Mesendoderm (in vitro differentiated cells): ENCODE measurements at regions not wholly inside any gene's neighbourhood (a gene's known extent, or its start where the extent isn't known, plus 50 kb on each side); places are given as distances from the start of the nearest gene placed in this dataset.

ENCODE experiments used
- DNase-seq: peaks from one replicate; pipeline ENCODE4 v3.0.0; 2013
- H2AK5ac ChIP-seq: 2 replicates; pipeline ENCODE4 v1.6.1; 2013; ENCODE audit warnings: low read length, inconsistent platforms
- H2BK120ac ChIP-seq: 2 replicates; pipeline ENCODE4 v1.6.1; 2013; ENCODE audit warnings: low read depth, mild to moderate bottlenecking, low read length, moderate library complexity, mixed read lengths
- H2BK15ac ChIP-seq: replicated peaks from 2 replicates; pipeline ENCODE4 v1.6.1; 2013; ENCODE audit warnings: low read depth, mild to moderate bottlenecking, moderate library complexity
- H2BK5ac ChIP-seq: 2 replicates; pipeline ENCODE4 v1.6.1; 2013; ENCODE audit warnings: low read length, inconsistent platforms
- H3K18ac ChIP-seq: 2 replicates; pipeline ENCODE4 v1.6.1; 2013; ENCODE audit warnings: mild to moderate bottlenecking, low read length, mixed read lengths
- H3K23ac ChIP-seq: one replicate; pipeline ENCODE4 v1.6.1; 2013; ENCODE audit warnings: low read length
- H3K27ac ChIP-seq: 2 replicates; pipeline ENCODE4 v1.5.1; 2013; ENCODE audit warnings: low read depth, mild to moderate bottlenecking, inconsistent platforms, low read length, moderate library complexity
- H3K27me3 ChIP-seq: 2 replicates; pipeline ENCODE4 v1.6.1; 2013; ENCODE audit warnings: low read length, control low read depth, mild to moderate bottlenecking, inconsistent platforms; ENCODE audit not compliant: insufficient read depth, poor library complexity
- H3K36me3 ChIP-seq: 2 replicates; pipeline ENCODE4 v1.6.1; 2013; ENCODE audit warnings: low read length, inconsistent platforms; ENCODE audit not compliant: control insufficient read depth, insufficient read depth
- H3K4ac ChIP-seq: one replicate; pipeline ENCODE4 v1.6.1; 2013; ENCODE audit warnings: low read depth, mild to moderate bottlenecking, low read length, moderate library complexity
- H3K4me1 ChIP-seq: 2 replicates; pipeline ENCODE4 v1.6.1; 2013; ENCODE audit warnings: low read depth, low read length, inconsistent platforms; ENCODE audit not compliant: control insufficient read depth
- H3K4me2 ChIP-seq: 2 replicates; pipeline ENCODE4 v1.6.1; 2013; ENCODE audit warnings: low read length
- H3K4me3 ChIP-seq: 2 replicates; pipeline ENCODE4 v1.5.1; 2013; ENCODE audit warnings: mild to moderate bottlenecking, low read length
- H3K56ac ChIP-seq: one replicate; pipeline ENCODE4 v1.6.1; 2013; ENCODE audit warnings: low read length
- H3K79me1 ChIP-seq: 2 replicates; pipeline ENCODE4 v1.6.1; 2013; ENCODE audit warnings: low read length, inconsistent platforms
- H3K79me2 ChIP-seq: 2 replicates; pipeline ENCODE4 v1.6.1; 2013; ENCODE audit warnings: mild to moderate bottlenecking, low read length; ENCODE audit not compliant: control insufficient read depth, insufficient read depth
- H3K9ac ChIP-seq: 2 replicates; pipeline ENCODE4 v1.6.1; 2013; ENCODE audit warnings: low read length, inconsistent platforms
- H4K5ac ChIP-seq: one replicate; pipeline ENCODE4 v1.6.1; 2013; ENCODE audit warnings: low read length
- H4K8ac ChIP-seq: one replicate; pipeline ENCODE4 v1.6.1; 2013; ENCODE audit warnings: low read depth, mild to moderate bottlenecking, control low read depth, low read length, moderate library complexity
- WGBS: extraction: QIAGEN DNeasy Blood & Tissue Kit; methylation state at CpG from one replicate; pipeline ENCODE4 v1.1.7; 2013; ENCODE audit warnings: low lambda C conversion rate, missing lambda C conversion rate; ENCODE audit not compliant: insufficient coverage; ENCODE audit errors: extremely low coverage; 5-methylcytosine and 5-hydroxymethylcytosine counted together

- no peak overlapping the region for H2AK5ac ChIP-seq
- H4K8ac ChIP-seq: no peak overlapping the region
- DNase-seq: no peak
- no peak overlapping the region for H3K27ac ChIP-seq
- H3K4me2 ChIP-seq: no peak overlapping the region
- H3K4me3 ChIP-seq: no peak overlapping the region
- H2BK15ac ChIP-seq: no peak overlapping the region
- H2BK5ac ChIP-seq: no peak overlapping the region
- no peaks in the 10 kb centered on the region for H3K79me1 ChIP-seq
- H3K79me2 ChIP-seq: no peaks in the 10 kb centered on the region
- no peak overlapping the region for H3K4ac ChIP-seq
- no peak overlapping the region for H3K9ac ChIP-seq
- H3K36me3 ChIP-seq: no peaks in the 10 kb centered on the region
- no peak overlapping the region for H3K23ac ChIP-seq
- no CpG with 5 or more reads among the region's 10 CpGs for WGBS
- H2BK120ac ChIP-seq: no peak overlapping the region
- no peak overlapping the region for H4K5ac ChIP-seq
- no peak overlapping the region for H3K18ac ChIP-seq
- no peak overlapping the region for H3K56ac ChIP-seq
- H3K4me1 ChIP-seq: no peaks in the 10 kb centered on the region
- no peaks in the 10 kb centered on the region for H3K27me3 ChIP-seq
These were observed 240.8 kb upstream of the PWP1 start for GRCh38 chr12:107444771-107445170.

DNA sequence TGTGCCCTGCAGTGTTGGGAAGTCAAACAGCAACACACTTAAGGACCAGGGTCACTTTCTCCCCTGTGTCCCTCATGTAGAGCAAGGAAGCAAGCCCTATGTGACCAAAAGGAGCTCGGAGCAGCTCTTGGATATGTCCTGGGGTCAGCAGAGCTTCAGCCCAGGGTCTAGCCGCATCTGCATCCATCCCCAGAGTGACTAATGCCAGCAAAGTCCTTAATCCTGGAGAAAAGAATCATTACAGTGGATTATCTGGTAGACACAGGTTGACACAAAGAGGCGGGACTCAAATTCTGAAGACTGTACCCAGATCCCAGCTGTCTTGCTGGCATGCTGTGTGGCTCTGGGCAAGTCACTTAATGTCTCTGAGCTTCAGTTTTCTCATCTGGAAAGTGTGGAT lies 239.1 kb upstream of the PWP1 start:
- Histone ChIP-seq H2BK120ac (no peak overlapping the region), H2AK5ac (no peak overlapping the region), H3K4me3 (no peak overlapping the region), H4K8ac (no peak overlapping the region), H3K9ac (no peak overlapping the region), H3K27me3 (no peaks in the 10 kb centered on the region), H3K79me1 (no peaks in the 10 kb centered on the region), H3K56ac (no peak overlapping the region), H3K36me3 (no peaks in the 10 kb centered on the region), H3K4ac (no peak overlapping the region), H3K79me2 (no peaks in the 10 kb centered on the region), H2BK5ac (no peak overlapping the region), H3K18ac (no peak overlapping the region), H3K27ac (no peak overlapping the region), H4K5ac (no peak overlapping the region), H3K4me1 (peaks cover 2% of the 10 kb centered on the region), H2BK15ac (no peak overlapping the region), H3K4me2 (no peak overlapping the region), H3K23ac (no peak overlapping the region)
- DNase-seq: no peak
- WGBS: no CpG with 5 or more reads among the region's 3 CpGs

- Histone ChIP-seq H2BK120ac (no peak overlapping the region), H2BK15ac (no peak overlapping the region), H4K5ac (no peak overlapping the region), H3K27ac (no peak overlapping the region), H3K27me3 (no peaks in the 10 kb centered on the region), H3K4ac (no peak overlapping the region), H3K79me2 (no peaks in the 10 kb centered on the region), H2BK5ac (no peak overlapping the region), H3K36me3 (no peaks in the 10 kb centered on the region), H3K4me1 (peaks cover 2% of the 10 kb centered on the region), H4K8ac (no peak overlapping the region), H2AK5ac (no peak overlapping the region), H3K79me1 (no peaks in the 10 kb centered on the region), H3K56ac (no peak overlapping the region), H3K4me3 (no peak overlapping the region), H3K4me2 (no peak overlapping the region), H3K23ac (no peak overlapping the region), H3K9ac (no peak overlapping the region), H3K18ac (no peak overlapping the region)
- no peak for DNase-seq
- whole genome bisulfite sequencing: no CpG with 5 or more reads among the region's 5 CpGs
These were observed 238.3 kb upstream of the PWP1 start for GRCh38 chr12:107447336-107447735.

GRCh38 chr12:107448198-107448597 lies 237.4 kb upstream of the PWP1 start:
- Histone ChIP-seq H4K8ac (no peak overlapping the region), H3K23ac (no peak overlapping the region), H3K4me3 (no peak overlapping the region), H3K79me1 (no peaks in the 10 kb centered on the region), H2AK5ac (no peak overlapping the region), H3K27me3 (no peaks in the 10 kb centered on the region), H3K56ac (no peak overlapping the region), H2BK15ac (no peak overlapping the region), H3K27ac (no peak overlapping the region), H3K4me2 (no peak overlapping the region), H3K36me3 (no peaks in the 10 kb centered on the region), H3K4me1 (peaks cover 2% of the 10 kb centered on the region), H3K18ac (no peak overlapping the region), H2BK120ac (no peak overlapping the region), H3K79me2 (no peaks in the 10 kb centered on the region), H3K9ac (no peak overlapping the region), H2BK5ac (no peak overlapping the region), H4K5ac (no peak overlapping the region), H3K4ac (no peak overlapping the region)
- no CpG with 5 or more reads among the region's 1 CpG for WGBS
- peak; percentile 68 for DNase-seq

- H3K4me2 ChIP-seq: no peak overlapping the region
- no peak overlapping the region for H3K56ac ChIP-seq
- H3K79me1 ChIP-seq: no peaks in the 10 kb centered on the region
- H3K4ac ChIP-seq: no peak overlapping the region
- H3K79me2 ChIP-seq: no peaks in the 10 kb centered on the region
- H2BK120ac ChIP-seq: no peak overlapping the region
- H3K4me1 ChIP-seq: peaks cover 2% of the 10 kb centered on the region
- H2AK5ac ChIP-seq: no peak overlapping the region
- no peaks in the 10 kb centered on the region for H3K27me3 ChIP-seq
- H3K27ac ChIP-seq: no peak overlapping the region
- no peak overlapping the region for H3K18ac ChIP-seq
- H3K9ac ChIP-seq: no peak overlapping the region
- no peak overlapping the region for H3K23ac ChIP-seq
- H4K8ac ChIP-seq: no peak overlapping the region
- H3K4me3 ChIP-seq: no peak overlapping the region
- H2BK15ac ChIP-seq: no peak overlapping the region
- H2BK5ac ChIP-seq: no peak overlapping the region
- no peak overlapping the region for H4K5ac ChIP-seq
- no CpG with 5 or more reads among the region's 1 CpG for WGBS
- no peak for DNase-seq
- H3K36me3 ChIP-seq: no peaks in the 10 kb centered on the region
These were observed 235.7 kb upstream of the PWP1 start for GRCh38 chr12:107449891-107450290.

DNA sequence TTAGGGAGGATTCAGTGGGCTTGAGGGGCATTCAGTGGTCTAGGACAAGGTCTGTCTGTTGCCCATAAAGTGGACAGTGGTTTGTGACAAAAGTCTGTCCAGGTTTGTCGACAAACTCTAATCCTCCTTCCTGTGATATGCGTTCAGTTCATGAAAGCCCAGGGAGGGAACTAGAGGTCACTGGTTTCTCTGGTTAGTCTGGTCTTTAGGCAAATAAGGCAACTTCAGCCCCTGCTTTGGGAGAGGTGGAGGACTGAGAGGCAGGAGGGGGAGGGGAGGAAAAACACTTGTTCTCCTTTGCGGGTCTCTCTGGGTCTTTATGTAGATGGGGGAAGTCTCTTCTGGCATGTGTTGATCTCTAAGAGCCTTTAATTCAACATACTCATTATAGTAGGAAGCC lies 235.1 kb upstream of the PWP1 start:
- H3K4ac ChIP-seq: no peak overlapping the region
- H3K4me1 ChIP-seq: peaks cover 2% of the 10 kb centered on the region
- DNase-seq: peak; percentile 13
- no peak overlapping the region for H3K27ac ChIP-seq
- no peak overlapping the region for H3K56ac ChIP-seq
- no peak overlapping the region for H3K18ac ChIP-seq
- no peaks in the 10 kb centered on the region for H3K36me3 ChIP-seq
- H4K5ac ChIP-seq: no peak overlapping the region
- no CpG with 5 or more reads among the region's 3 CpGs for WGBS
- H3K27me3 ChIP-seq: no peaks in the 10 kb centered on the region
- no peak overlapping the region for H2BK120ac ChIP-seq
- no peak overlapping the region for H2BK15ac ChIP-seq
- H3K4me2 ChIP-seq: no peak overlapping the region
- no peak overlapping the region for H3K9ac ChIP-seq
- no peak overlapping the region for H2AK5ac ChIP-seq
- no peak overlapping the region for H3K23ac ChIP-seq
- H3K79me2 ChIP-seq: no peaks in the 10 kb centered on the region
- no peaks in the 10 kb centered on the region for H3K79me1 ChIP-seq
- no peak overlapping the region for H4K8ac ChIP-seq
- no peak overlapping the region for H3K4me3 ChIP-seq
- H2BK5ac ChIP-seq: no peak overlapping the region
